ENCODE measurements at regions not wholly inside any gene's neighbourhood (a gene's known extent, or its start where the extent isn't known, plus 50 kb on each side); places are given as distances from the start of the nearest gene placed in this dataset.

DNA sequence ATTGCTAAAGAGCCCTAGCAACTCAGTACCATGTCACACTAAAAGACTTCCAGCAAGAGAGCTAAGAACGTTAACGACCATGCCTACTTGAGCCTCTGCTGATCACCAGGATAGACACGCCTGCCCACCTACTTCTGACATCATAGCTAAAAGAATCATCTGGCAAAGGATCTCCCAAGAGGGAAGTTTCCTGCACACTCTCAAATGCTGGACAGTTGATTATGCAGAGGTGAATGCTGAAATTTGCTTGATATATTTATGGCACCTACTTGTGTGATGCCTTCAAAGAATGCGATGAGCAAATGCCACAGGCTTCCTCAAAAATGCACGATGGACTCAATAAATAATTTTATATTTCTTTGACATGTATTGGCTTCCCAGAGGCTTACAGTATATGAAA, 113.6 kb downstream of the GALC start:
- no peak for DNase-seq (ENCODE audit: low spot score)

DNA sequence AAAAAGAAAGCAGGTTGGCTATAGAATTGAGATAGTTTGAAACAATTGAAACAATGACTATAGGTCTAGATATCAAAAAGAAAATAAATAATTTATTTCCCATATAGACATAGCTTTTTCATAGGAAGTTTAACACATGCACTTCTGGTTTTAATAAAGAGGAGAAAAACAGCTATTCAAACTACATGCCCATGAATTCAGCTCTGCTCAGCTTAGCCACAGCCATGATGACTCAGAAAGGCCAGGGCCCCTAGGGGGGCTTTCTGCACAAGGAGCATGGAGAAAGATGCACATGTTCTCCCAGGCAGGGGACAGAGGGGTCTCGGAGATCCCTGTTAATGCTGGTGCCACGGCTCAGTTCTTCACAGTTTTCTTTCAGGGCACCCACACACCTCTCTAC, 114.0 kb downstream of the GALC start:
- DNase-seq (ENCODE audit: low spot score) = no peak

DNA sequence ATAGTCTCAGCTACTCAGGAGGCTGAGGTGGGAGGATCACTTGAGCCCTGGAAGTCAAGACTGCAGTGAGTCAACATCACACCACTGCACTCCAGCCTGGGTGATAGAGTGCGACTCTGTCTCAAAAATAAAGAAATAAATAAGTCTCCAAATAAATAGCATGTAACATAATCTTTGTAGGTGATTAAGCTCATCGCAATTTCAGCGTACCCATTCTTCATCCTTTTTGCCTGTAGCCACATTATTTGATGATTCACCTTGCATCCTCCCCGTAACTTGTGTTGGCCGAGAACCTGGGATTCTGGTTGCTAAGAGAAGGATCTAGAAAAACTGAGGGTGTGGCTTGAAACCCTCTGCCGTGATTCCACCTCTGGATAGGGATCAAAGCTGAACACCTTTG, 115.1 kb downstream of the GALC start:
- DNase-seq (ENCODE audit: low spot score) = no peak

DNA sequence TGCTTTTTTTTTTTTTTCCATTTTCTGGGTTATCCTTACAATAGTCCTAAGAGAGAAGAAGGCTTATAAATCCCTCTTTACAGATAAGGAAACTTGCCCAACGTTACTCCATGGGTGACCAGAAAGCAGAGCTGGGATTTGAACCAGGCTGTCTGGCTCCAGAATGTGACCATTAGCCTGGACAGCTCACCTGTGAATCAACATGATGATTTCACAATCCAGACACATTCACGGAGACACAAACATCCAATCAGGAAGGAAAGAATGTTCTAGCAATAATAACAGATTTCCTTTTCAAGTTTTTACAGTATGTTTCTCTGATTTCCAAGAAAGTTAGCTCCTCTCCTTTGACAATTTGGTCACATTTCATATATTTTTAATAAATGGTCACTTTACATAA, 118.3 kb downstream of the GALC start:
- DNase-seq (ENCODE audit: low spot score) = no peak

DNA sequence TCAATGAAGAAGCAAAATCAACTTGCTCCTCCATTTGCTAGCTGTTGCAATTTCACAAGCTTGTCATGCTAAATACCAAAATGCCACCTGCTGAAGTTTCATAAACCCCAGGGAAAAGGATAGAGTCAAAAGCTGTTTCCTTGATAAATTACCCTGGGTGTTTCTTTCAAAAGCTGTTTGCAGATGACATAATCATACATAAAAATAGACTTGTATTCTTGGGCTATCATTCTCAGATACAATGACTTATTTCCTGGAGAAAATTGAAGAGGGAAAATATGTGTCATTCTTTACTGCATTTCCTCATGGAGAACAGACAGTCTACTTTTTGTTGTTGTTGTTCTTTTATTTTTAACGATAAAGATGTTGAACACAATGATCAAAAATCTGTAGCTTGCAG, 119.2 kb downstream of the GALC start:
- DNase-seq (ENCODE audit: low spot score) = no peak

DNA sequence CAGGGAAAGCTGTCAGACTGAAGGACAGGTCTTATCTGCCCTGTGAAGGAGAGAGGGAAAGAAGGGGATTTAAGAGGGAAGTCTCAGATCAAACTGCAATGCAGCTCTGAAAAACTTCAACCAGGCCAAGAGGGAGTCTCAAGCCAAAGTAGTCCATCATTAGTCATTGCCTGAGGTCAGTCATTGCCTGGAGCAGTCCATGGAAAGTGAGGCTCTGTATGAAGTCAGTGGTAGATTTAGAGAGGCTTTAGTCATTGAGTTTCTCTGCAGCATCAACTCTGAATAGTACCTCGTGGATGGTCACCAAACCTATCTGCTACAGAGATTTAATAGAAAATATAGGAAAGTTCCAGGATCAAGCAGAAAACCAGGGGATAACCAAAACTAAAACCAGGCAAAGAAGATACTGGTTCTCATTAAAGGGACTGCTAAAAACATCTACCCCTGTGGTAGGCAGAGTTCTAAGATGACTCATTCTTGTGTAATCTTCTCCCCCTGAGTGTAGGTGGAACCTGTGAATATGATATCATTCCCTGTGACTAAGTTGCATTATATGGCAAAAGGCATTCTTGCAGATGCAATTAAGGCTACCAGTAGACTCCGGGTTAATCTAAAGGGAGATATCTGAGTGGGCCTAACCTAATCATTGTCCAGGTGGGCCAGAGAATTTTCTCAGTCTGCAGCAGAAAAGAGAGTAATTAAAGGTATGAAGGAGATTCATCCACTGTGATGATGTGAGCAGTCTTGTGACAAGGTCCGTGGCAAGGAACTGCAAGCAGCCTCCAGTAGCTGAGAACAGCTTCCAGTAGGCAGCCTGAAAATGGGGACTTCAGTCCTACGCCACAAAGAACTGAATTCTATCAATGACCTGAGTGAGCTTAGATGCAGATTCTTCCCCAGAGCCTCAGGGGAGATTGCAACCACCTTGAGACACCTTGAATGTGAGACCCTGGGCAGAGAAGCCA, 123.1 kb downstream of the GALC start:
- DNase-seq (ENCODE audit: low spot score) = no peak

DNA sequence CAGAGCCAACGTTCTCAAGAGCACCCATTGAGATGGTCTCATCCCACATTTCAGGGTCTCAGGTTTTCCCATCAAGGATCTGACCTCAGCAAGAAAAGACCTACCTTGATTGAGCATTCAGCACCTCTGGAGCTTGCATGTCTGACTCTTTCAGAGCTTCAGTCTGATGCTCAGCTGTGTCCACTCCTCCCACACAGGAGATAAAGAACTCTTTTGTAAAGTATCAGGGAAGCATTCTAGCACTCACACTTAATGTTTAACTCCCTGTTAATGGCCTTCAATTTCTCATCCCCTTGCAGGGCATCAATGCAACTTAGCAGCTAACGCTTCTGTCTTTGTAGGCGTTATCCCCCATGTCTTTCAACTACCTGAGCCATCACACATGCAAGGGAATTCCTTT, 124.1 kb downstream of the GALC start:
- no peak for DNase-seq (ENCODE audit: low spot score)

DNA sequence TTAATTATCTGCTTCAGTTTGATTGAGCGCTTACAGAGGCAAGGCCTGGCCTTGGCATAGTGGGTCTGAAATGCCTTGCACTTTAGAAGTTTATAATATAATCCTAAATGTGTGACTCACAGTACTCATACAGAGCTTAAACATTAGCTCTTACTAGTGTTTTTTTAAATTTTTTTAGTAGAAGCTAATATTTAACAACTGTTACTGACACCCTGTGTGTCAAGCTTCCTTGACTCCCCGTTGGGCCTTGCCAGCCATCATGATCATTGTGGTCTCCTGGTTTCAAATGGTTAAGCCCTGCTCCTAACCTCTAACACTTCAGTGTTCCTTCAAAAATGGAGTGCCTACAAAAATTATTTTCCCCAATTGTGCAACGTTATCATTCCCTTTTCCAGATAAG, 126.9 kb downstream of the GALC start:
- no peak for DNase-seq (ENCODE audit: low spot score)

DNA sequence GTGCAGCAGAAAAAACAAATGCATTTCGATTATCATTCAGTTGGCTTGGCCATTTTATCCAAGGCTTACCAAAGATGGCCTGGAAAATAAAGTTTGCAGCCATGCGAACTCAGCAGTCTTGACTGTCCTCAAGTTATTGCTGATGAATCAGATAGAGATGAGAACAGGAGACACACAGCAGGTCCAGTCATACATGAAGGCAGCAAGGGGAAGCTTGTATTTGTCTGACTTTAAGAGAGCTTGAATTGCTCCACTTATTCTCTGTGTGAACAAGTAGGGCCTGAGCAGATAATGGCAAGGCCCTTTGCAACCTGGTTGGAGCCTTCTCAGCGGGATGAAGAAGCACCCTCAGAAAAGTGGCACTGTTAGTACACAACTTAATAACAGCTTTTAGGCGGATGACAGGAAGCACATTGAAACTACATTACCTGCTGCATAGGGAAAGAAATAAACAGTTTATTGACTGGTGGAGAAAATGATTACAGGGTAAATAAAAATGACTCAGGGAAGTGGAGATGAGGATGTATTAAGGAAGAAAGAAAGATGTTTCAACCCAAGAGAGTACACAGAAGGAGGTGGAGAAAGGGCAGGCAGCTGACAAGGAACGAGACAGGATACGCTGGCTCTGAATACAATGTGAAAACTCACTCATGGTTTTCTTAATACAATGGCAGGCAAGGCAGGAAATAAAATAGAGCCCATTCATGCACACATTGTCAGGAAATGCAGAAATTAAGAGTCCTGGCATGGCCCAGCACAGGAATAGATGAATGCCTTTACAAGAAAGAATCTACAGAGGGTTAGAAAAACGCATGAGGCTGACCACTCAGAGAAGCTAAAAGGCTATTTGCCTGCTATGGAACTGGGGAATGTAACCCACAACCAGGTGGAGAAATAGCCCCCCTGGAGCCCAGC, 128.4 kb downstream of the GALC start:
- DNase-seq (ENCODE audit: low spot score) = no peak

DNA sequence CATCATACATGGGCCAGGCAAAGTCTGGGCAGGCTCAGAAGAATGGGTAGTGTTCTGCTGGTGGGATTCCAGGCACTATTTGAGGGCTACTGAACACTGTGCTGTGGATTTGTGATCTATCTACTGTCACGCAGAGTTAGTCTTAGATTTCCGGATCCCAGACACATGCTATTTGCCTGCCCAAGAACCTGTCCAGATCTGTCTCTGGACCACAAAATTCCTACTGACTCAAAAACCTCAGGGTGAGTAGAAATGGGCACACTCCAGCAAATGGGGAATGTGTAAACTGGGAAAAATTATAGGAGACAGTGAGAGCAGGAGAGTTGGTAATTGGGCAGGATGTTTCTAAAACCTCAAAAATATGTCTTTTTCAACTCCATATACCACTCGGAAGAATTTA, 129.9 kb downstream of the GALC start:
- DNase-seq (ENCODE audit: low spot score) = no peak

DNA sequence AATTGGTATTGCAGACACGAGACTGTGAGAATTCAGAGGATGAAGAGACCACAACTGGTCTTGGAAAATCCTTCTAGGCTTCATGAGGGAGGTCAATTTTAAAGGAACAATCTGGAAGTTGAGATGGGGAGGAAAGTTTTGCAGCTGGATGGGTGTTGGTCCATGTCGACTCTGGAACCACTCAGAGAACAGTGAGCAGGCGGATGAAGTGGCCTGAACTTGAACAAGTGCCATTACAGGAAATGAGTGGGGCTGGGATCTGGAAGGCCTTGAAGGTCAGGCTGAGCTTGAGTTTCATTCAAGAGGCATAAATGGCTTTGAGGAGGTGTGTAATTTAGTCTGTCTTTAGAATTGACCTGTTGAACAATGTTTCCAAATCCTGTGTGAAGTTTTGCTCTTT, 140.9 kb downstream of the GALC start:
- no peak for DNase-seq (ENCODE audit: low spot score)

DNA sequence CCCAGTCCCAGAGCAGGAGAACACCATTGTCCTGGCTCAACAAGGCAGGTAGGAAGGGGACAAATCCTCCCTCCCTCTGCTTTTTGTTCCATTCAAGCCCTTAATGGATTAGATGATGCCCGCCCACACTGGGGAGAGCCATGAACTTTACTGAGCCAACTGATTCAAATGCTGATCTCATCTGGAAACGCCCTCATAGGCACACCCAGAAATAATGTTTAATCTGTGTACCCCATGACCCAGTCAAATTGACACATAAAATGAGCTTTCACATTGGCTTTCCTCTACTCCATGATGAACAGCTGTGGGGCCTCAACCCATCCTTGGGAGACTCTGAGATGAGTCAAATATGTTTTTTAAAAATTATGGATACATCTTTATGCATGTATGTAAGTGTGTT, 141.8 kb downstream of the GALC start:
- no peak for DNase-seq (ENCODE audit: low spot score)

DNA sequence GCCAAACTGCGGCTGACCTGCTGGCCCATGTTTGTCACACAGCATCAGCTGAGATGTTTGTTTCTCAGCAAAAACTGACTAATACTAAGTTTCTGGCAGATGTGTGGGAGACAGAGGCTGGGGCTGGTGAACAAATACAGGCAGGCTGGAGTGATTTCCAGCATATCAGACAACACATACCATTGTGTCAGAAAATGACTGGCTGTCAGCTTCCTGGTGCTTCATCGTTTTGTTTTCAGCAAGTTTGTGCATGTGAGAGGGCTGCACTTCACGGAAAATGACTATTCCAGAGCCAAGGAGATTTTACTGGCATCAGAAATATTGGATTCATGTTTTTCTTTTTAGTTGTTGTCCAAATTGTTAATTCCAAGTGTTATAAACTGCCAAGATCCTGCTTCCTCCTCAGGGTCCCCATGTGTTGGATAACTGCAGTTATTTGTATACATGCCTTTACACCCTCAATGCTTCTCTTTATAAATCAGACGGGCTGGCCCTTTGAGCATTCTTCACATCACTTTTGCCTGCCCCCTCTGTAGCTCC, 145.7 kb downstream of the GALC start:
- no peak for DNase-seq (ENCODE audit: low spot score)

DNA sequence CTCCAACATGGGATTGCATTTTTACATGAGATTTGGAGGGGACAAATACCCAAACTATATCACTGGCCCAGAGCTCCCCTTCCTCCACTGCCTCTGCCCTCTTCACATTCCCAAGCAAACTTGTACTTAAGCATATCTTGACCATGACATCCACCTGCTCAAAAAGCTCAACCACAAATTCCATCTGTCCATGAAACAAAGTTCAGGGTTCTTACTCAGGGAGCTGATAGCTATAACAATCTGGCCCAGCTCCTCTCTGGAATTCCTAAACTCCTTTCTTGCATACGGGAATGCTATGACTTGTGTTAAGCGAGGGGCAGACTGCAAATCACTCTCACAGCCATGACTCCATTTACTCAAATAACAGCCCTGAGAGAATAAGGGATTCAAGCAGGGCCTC, 152.1 kb downstream of the GALC start:
- DNase-seq (ENCODE audit: low spot score) = no peak

DNA sequence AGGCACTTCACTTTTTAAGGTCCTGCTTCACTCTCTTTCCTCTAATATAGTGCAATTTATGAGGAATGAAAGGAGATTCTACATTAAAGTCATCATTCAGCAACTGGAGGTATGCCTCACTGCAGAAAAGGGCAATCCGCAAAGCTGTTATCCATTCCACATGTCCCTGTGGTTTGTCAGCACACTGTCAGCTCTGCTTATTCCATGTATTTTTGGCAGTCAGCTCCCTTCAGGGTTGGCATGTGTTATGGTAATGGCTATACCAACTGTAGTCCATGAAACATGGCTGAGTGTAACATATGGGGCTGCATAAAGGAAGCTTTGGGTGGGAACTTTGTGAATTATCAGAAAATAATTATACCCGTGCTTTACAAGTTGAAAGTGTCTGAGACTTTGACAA, 154.1 kb downstream of the GALC start:
- DNase-seq (ENCODE audit: low spot score) = no peak

DNA sequence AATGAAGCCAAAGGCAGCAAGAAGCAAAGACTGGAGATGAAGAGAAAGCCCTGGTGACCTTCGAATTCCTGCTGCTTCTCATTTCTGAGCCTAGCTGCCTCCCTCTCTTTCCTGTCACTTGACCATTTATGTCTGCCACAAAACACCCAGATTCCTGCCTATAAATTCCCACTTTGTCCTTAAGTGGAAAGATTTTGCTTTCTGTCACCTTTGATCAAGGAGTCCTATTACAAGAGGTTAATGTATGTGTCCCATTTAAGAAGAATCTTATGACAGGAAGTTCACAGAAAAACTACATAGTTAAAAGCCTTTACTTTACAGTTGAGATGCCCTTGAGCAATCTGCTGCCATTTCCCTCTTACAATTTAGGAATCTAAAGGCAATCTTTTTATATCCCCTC, 155.7 kb downstream of the GALC start:
- DNase-seq (ENCODE audit: low spot score) = no peak

DNA sequence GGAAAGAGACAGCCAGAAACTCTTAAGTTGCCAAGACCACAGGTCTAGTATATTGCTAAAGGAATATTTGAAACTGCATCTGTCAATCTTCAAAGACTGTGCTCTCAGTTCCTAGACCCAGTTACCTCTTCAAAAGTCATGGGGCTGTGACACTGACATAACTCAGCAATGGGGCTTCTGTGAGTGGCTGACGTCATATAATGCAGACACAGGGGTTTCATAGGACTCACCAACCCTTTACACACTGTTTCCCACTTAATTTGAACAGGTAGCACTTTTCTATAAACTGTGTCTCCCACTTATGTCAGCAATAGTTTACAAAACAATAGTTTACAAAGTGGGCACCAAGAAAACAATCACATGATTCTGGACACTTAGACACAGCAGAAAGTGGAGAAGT, 158.4 kb downstream of the GALC start:
- no peak for DNase-seq (ENCODE audit: low spot score)

DNA sequence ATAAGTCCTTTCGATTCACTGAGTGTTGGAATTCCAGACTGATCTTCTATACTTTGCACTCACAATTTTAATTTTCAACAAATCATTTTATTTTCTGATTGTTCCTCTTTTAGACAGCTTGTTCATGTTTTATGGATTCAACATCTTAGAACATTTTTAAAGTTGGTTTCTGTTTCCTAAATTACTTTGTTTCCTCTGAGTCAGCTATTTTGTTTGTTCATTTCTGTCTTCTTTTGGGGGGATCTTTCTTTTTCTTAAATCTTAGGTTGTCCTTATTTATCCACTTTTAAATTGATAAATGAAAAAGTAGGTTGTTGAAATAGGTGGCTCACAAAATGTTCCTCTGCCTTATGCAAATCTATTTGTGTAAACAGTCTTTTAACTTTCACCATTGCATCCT, 160.0 kb downstream of the GALC start:
- DNase-seq (ENCODE audit: low spot score) = no peak

DNA sequence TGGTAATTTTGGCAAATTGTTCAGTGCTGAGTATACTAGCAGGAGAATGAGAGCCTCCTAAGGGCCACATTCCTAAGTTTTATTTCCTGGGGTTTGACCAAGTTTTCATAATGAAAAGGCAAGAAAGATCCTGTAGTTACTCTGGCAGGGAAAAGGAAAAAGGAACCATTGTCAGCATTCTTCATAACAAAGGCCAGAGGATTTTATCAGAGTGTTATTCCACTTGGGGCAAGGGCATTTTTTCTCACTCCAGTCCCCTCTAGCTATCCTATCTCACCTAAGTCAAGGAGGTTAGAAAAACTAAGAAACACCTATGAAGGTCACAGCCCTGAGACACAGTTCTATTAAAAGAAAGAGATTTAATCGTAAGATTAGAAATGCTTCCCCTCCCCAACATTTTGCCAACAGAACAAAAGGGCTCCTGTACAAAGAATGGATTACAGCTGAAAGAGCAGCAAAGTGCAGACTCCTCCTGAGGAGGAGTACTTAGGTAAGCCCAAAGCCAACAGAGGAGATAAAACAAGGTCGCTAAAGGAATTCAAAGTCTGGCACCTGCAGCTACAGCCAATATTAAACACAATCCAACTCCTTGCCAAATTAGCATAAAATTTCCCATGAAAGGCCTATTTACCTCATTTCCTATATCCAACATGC, 162.4 kb downstream of the GALC start:
- no peak for DNase-seq (ENCODE audit: low spot score)

DNA sequence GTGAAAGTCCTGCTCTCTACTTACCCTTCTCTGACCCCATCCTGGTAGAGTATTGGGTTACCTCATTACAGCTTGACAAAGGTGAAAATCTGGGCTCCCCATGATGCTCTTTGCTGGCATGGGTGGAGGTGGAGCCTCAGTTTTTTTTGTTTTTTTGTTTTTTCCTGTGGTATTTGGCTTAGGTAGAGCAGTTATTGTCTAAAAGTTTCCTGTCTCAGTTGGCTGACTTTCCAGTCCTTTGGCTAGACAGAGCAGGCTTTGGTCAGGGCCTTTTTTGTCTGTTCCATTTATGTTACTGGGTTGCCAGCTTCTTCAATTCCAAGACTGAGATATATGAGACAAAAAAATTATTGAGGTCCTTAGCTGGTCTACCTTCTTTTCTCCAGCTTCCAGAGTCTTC, 163.4 kb downstream of the GALC start:
- no peak for DNase-seq (ENCODE audit: low spot score)

DNA sequence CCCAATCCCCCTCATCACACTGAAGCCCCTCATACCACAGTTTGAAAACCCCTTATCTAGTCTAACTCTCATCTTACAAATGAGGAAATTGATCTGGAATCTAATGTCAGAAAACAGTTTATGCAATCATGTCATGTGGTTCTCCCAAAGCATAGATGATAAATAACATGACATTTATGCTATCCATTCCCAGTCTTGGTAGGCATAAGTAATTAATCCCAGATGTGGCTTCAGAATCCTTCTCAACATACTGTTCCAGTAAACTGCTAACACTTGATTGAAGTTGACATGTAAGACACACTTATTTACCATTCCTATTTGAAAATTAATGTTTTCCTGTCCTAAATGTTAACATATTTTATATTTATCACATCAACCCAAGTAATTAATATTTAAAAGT, 168.7 kb downstream of the GALC start:
- no peak for DNase-seq (ENCODE audit: low spot score)

DNA sequence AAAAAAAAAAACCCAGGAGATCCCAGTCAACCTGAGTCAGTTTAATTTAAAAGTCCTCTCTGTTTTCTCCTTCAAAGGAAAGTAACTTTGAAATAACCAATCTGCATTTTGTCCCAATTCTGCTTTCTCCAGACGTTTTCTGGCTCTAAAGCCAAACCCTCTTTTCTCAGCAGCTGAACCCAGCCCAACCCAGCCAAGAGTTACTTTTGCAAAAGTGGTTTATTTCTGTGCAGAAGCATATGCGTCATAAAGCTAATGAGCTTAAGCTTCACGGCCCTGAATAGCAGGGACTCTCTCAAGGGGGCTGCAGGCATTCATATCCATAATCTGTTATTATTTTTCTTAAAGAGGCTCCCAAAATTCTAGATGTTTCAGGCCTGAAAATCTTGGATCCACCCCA, 176.6 kb downstream of the GALC start:
- DNase-seq (ENCODE audit: low spot score) = no peak
